Choroid plexus epithelial cell (primary cell): ENCODE measurements at regions not wholly inside any gene's neighbourhood (a gene's known extent, or its start where the extent isn't known, plus 50 kb on each side); places are given as distances from the start of the nearest gene placed in this dataset.

Experiments used
- DNase-seq: peaks from one replicate; pipeline ENCODE4 v3.0.0-alpha.2; 2010; ENCODE audit warnings: low read depth
- H3K4me3 ChIP-seq: 2 replicates; pipeline ENCODE4 v1.5.1; 2011; ENCODE audit warnings: low read depth, mild to moderate bottlenecking, control low read depth, low read length, moderate library complexity
- CTCF ChIP-seq: conservative IDR thresholded peaks from 2 replicates; pipeline ENCODE4 v1.5.1; 2011; ENCODE audit warnings: low read depth, mild to moderate bottlenecking, control low read depth, inconsistent platforms, low read length, moderate library complexity

GRCh38 chr14:103256406-103256805 lies 77.6 kb upstream of the EIF5 start:
- TF ChIP-seq CTCF = no peak
- no peak for DNase-seq
- no peak overlapping the region for H3K4me3 ChIP-seq

- DNase-seq = peak; percentile 25
- no peak for TF ChIP-seq CTCF
Observed at GRCh38 chr14:103257211-103257962, 76.7 kb upstream of the EIF5 start.

GRCh38 chr14:103258211-103258610 lies 75.8 kb upstream of the EIF5 start:
- no peak for TF ChIP-seq CTCF
- DNase-seq = no peak
- H3K4me3 ChIP-seq = no peak overlapping the region

More at GRCh38 chr14:103257211-103257962, 76.7 kb upstream of the EIF5 start:
- H3K4me3 ChIP-seq = no peak overlapping the region

- no peak overlapping the region for H3K4me3 ChIP-seq
Observed at GRCh38 chr14:103259184-103259583, 74.9 kb upstream of the EIF5 start.

GRCh38 chr14:103259801-103260628 lies 74.0 kb upstream of the EIF5 start:
- TF ChIP-seq CTCF = no peak

More at GRCh38 chr14:103259184-103259583, 74.9 kb upstream of the EIF5 start:
- no peak for TF ChIP-seq CTCF
- DNase-seq = no peak

GRCh38 chr14:103260629-103261124 lies 73.4 kb upstream of the EIF5 start:
- no peak for TF ChIP-seq CTCF
- H3K4me3 ChIP-seq = peak overlapping the region; percentile 62
- peak; percentile 51 for DNase-seq

More at GRCh38 chr14:103259801-103260628, 74.0 kb upstream of the EIF5 start:
- peak overlapping the region; percentile 62 for H3K4me3 ChIP-seq
- DNase-seq = no peak
